ENCODE measurements at regions not wholly inside any gene's neighbourhood (a gene's known extent, or its start where the extent isn't known, plus 50 kb on each side); places are given as distances from the start of the nearest gene placed in this dataset.

- DNase-seq: no peak
Observed at GRCh38 chr13:47420020-47420419, 523.2 kb upstream of the HTR2A start.

GRCh38 chr13:47418206-47418920, 521.5 kb upstream of the HTR2A start:
- DNase-seq: no peak

- DNase-seq: no peak
Observed at GRCh38 chr13:47417485-47417884, 520.6 kb upstream of the HTR2A start.

GRCh38 chr13:47415048-47415447, 518.2 kb upstream of the HTR2A start:
- no peak for DNase-seq

GRCh38 chr13:47413526-47413925, 516.7 kb upstream of the HTR2A start:
- DNase-seq: no peak

- no peak for DNase-seq
Observed at GRCh38 chr13:47413112-47413511, 516.3 kb upstream of the HTR2A start.

GRCh38 chr13:47409778-47410177, 512.9 kb upstream of the HTR2A start:
- no peak for DNase-seq

- no peak for DNase-seq
Observed at GRCh38 chr13:47408546-47409319, 511.9 kb upstream of the HTR2A start.

GRCh38 chr13:47407808-47408207, 511.0 kb upstream of the HTR2A start:
- DNase-seq: no peak

- no peak for DNase-seq
Observed at GRCh38 chr13:47399599-47399998, 502.7 kb upstream of the HTR2A start.

- no peak for DNase-seq
Observed at GRCh38 chr13:47397739-47398138, 500.9 kb upstream of the HTR2A start.

- DNase-seq: no peak
Observed at GRCh38 chr13:47396915-47397314, 500.1 kb upstream of the HTR2A start.

GRCh38 chr13:47374741-47375140, 477.9 kb upstream of the HTR2A start:
- DNase-seq: no peak

GRCh38 chr13:47372751-47373150, 475.9 kb upstream of the HTR2A start:
- no peak for DNase-seq

- no peak for DNase-seq
Observed at GRCh38 chr13:47351798-47352197, 454.9 kb upstream of the HTR2A start.

GRCh38 chr13:47350334-47351124, 453.7 kb upstream of the HTR2A start:
- no peak for DNase-seq

GRCh38 chr13:47349211-47349610, 452.4 kb upstream of the HTR2A start:
- DNase-seq: no peak

GRCh38 chr13:47337781-47338507, 441.1 kb upstream of the HTR2A start:
- no peak for DNase-seq

GRCh38 chr13:47334173-47334572, 437.3 kb upstream of the HTR2A start:
- no peak for DNase-seq

GRCh38 chr13:47332149-47332548, 435.3 kb upstream of the HTR2A start:
- no peak for DNase-seq

GRCh38 chr13:47330031-47330430, 433.2 kb upstream of the HTR2A start:
- DNase-seq: no peak

GRCh38 chr13:47327861-47328260, 431.0 kb upstream of the HTR2A start:
- DNase-seq: no peak

- DNase-seq: no peak
Observed at GRCh38 chr13:47326061-47326460, 429.2 kb upstream of the HTR2A start.
